Loucy (cell line): ENCODE measurements at regions not wholly inside any gene's neighbourhood (a gene's known extent, or its start where the extent isn't known, plus 50 kb on each side); places are given as distances from the start of the nearest gene placed in this dataset.

Experiments
- EZH2phosphoT487 ChIP-seq: fragments of 200-600 bp; IDR thresholded peaks from 2 replicates; pipeline ENCODE4 v1.6.1; 2018; ENCODE audit warnings: antibody characterized with exemption, mild to moderate bottlenecking, moderate library complexity, borderline replicate concordance
- TF ChIP-seq, protein P1 (sequence below): fragments of 200-600 bp; sonication (generic); conservative IDR thresholded peaks from 2 replicates; pipeline ENCODE4 v1.5.1; 2014; ENCODE audit warnings: mild to moderate bottlenecking, antibody characterized with exemption, low read length

DNA sequence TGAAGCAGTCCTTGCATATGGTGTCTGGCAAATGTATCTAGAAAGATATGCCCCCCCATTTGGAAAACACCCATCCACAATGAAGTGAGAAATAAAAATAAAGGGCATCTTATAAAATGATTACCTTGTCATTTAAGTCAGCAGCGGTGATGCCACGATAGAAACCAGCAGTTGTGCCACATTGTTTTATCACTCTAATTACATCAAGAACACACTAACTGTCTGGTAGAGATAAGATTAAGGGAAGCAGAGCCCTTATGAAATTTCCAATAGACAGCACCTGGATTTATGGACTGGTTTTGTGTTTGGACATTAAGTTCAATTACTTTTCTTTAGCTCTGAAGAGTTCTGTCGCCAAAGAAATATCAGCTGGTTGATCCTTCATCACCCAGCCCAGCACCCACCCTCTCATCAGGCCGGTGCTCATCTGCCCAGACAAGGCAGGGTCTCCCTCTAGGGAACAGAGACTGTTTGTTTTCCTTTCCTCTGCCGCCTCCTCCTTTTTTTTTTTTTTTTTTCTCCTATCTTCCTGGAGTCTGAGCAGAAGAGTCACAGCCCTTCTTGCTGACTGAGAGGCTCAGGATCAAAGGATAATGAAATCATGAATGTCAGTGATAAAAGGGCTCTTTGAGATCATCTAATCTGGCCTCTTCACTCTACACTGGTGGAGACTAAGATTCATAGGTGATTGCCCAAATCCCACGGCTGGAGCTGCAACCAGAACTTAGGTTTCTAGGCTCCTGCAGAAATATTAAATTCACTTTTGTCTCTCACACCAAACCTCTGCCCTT, 464.1 kb downstream of the NTRK3 start:
- TF ChIP-seq, protein P1, sequence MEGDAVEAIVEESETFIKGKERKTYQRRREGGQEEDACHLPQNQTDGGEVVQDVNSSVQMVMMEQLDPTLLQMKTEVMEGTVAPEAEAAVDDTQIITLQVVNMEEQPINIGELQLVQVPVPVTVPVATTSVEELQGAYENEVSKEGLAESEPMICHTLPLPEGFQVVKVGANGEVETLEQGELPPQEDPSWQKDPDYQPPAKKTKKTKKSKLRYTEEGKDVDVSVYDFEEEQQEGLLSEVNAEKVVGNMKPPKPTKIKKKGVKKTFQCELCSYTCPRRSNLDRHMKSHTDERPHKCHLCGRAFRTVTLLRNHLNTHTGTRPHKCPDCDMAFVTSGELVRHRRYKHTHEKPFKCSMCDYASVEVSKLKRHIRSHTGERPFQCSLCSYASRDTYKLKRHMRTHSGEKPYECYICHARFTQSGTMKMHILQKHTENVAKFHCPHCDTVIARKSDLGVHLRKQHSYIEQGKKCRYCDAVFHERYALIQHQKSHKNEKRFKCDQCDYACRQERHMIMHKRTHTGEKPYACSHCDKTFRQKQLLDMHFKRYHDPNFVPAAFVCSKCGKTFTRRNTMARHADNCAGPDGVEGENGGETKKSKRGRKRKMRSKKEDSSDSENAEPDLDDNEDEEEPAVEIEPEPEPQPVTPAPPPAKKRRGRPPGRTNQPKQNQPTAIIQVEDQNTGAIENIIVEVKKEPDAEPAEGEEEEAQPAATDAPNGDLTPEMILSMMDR, result no peak
- TF ChIP-seq EZH2phosphoT487, result no peak
